ENCODE measurements at regions not wholly inside any gene's neighbourhood (a gene's known extent, or its start where the extent isn't known, plus 50 kb on each side); places are given as distances from the start of the nearest gene placed in this dataset.

- no peak for TF ChIP-seq POLR2A (IDR thresholded peaks at IDR 0.05; ENCODE audit: low read length)
- TF ChIP-seq GATA1 (IDR thresholded peaks at IDR 0.05; ENCODE audit: low read depth, low read length): no peak
These were observed 346.4 kb upstream of the FAM241A start for GRCh38 chr4:111798840-111799239.
